SK-N-SH treated with all-trans-retinoic acid at 6 μM for 48 hours (cell line): ENCODE measurements at regions not wholly inside any gene's neighbourhood (a gene's known extent, or its start where the extent isn't known, plus 50 kb on each side); places are given as distances from the start of the nearest gene placed in this dataset.

Experiments
- ARNTL ChIP-seq: fragments of 450-650 bp; formaldehyde crosslinking; IDR thresholded peaks from 2 replicates; pipeline ENCODE4 v1.5.0; 2020; ENCODE audit warnings: low read depth, mild to moderate bottlenecking, moderate library complexity, borderline replicate concordance
- CSDC2 ChIP-seq: fragments of 250-450 bp; sonication (Bioruptor Pico); IDR thresholded peaks from 2 replicates; pipeline ENCODE4 v1.5.0; 2020; ENCODE audit warnings: mild to moderate bottlenecking, moderate library complexity
- OSR1 ChIP-seq: fragments of 250-450 bp; sonication (Bioruptor Pico); IDR thresholded peaks from 2 replicates; pipeline ENCODE4 v1.8.0; 2022; ENCODE audit warnings: moderate library complexity, mild to moderate bottlenecking, inconsistent platforms
- POU6F1 ChIP-seq: fragments of 250-450 bp; sonication (Bioruptor Pico); IDR thresholded peaks from 2 replicates; pipeline ENCODE4 v1.8.0; 2021; ENCODE audit warnings: low read depth, mild to moderate bottlenecking, moderate library complexity, borderline replicate concordance
- PPARA ChIP-seq: fragments of 250-450 bp; sonication (Bioruptor Pico); IDR thresholded peaks from 2 replicates; pipeline ENCODE4 v1.5.0; 2020; ENCODE audit warnings: mild to moderate bottlenecking, borderline replicate concordance
- RARB ChIP-seq: fragments of 250-450 bp; sonication (Bioruptor Pico); IDR thresholded peaks from 2 replicates; pipeline ENCODE4 v1.8.0; 2021; ENCODE audit warnings: mild to moderate bottlenecking, moderate library complexity
- ZNF70 ChIP-seq: fragments of 450-650 bp; formaldehyde crosslinking; IDR thresholded peaks from 2 replicates; pipeline ENCODE4 v1.5.0; 2020; ENCODE audit warnings: mild to moderate bottlenecking, moderate library complexity

- TF ChIP-seq ARNTL (CRISPR knock-in tag) (no peak), CSDC2 (CRISPR knock-in tag) (no peak), OSR1 (CRISPR knock-in tag) (no peak), POU6F1 (no peak), PPARA (CRISPR knock-in tag) (no peak), ZNF70 (CRISPR knock-in tag) (no peak), RARB (CRISPR knock-in tag) (no peak)
These were observed 275.3 kb downstream of the TMX3 start for GRCh38 chr18:68439642-68440041.
